SU-DHL-6 (cell line): ENCODE measurements at regions not wholly inside any gene's neighbourhood (a gene's known extent, or its start where the extent isn't known, plus 50 kb on each side); places are given as distances from the start of the nearest gene placed in this dataset.

Experiments
- H2AFZ ChIP-seq: fragments of 200-600 bp; sonication (generic); 2 replicates; pipeline ENCODE4 v1.6.1; 2014; ENCODE audit warnings: low read depth, mild to moderate bottlenecking, moderate library complexity, mixed read lengths, antibody characterized with exemption, low read length; ENCODE audit not compliant: severe bottlenecking
- H3F3A ChIP-seq: fragments of 200-600 bp; shearing (Covaris generic); 2 replicates; pipeline ENCODE4 v1.6.0; 2016; ENCODE audit warnings: antibody characterized with exemption, mild to moderate bottlenecking; ENCODE audit not compliant: insufficient read depth
- H3K27ac ChIP-seq: fragments of 200-600 bp; sonication (generic); 2 replicates; pipeline ENCODE4 v1.5.1; 2016; ENCODE audit warnings: low read depth, mild to moderate bottlenecking, low read length, moderate library complexity, mixed read lengths
- H3K27me3 ChIP-seq: fragments of 200-600 bp; sonication (generic), shearing (Covaris generic); 2 replicates; pipeline ENCODE4 v1.6.0; 2014; ENCODE audit warnings: mild to moderate bottlenecking, low read length
- H3K36me3 ChIP-seq: fragments of 200-600 bp; sonication (generic); 2 replicates; pipeline ENCODE4 v1.6.1; 2014; ENCODE audit warnings: mild to moderate bottlenecking, low read length, mixed read lengths
- H3K4me2 ChIP-seq: fragments of 300-600, 200-600 bp; shearing (Covaris generic), sonication (generic); 2 replicates; pipeline ENCODE4 v1.6.0; 2014; ENCODE audit warnings: low read length, low read depth, mild to moderate bottlenecking; ENCODE audit not compliant: poor library complexity, severe bottlenecking
- H3K4me3 ChIP-seq: fragments of 200-600 bp; sonication (generic); 2 replicates; pipeline ENCODE4 v1.5.1; 2014; ENCODE audit warnings: antibody characterized with exemption, low read length, mild to moderate bottlenecking, mixed read lengths; ENCODE audit not compliant: insufficient read depth, poor library complexity, severe bottlenecking
- H3K79me2 ChIP-seq: fragments of 200-600 bp; sonication (generic); 2 replicates; pipeline ENCODE4 v1.6.1; 2014; ENCODE audit warnings: mild to moderate bottlenecking, low read length, moderate library complexity; ENCODE audit not compliant: insufficient read depth
- H3K9ac ChIP-seq: fragments of 200-600 bp; sonication (generic); 2 replicates; pipeline ENCODE4 v1.7.0; 2014; ENCODE audit warnings: mild to moderate bottlenecking, low read length
- H3K9me2 ChIP-seq: fragments of 200-600 bp; sonication (generic); replicated peaks from 2 replicates; pipeline ENCODE4 v1.6.1; 2014; ENCODE audit warnings: low read length; ENCODE audit not compliant: insufficient read depth
- H3K9me3 ChIP-seq: fragments of 200-600 bp; sonication (generic); 2 replicates; pipeline ENCODE4 v1.6.1; 2014; ENCODE audit warnings: low read length, mixed read lengths; ENCODE audit not compliant: insufficient read depth
- H4K20me1 ChIP-seq: fragments of 200-600 bp; sonication (generic); 2 replicates; pipeline ENCODE4 v1.6.1; 2014; ENCODE audit warnings: low read depth, mild to moderate bottlenecking, antibody characterized with exemption, low read length, moderate library complexity, mixed read lengths
- CTCF ChIP-seq: fragments of 200-600 bp; sonication (generic); IDR thresholded peaks from one replicate; pipeline ENCODE4 v1.5.1; 2017; ENCODE audit warnings: antibody characterized with exemption, mild to moderate bottlenecking, low read length, moderate library complexity; ENCODE audit not compliant: insufficient read depth, poor library complexity, severe bottlenecking
- EZH2phosphoT487 ChIP-seq: fragments of 200-600 bp; sonication (generic), shearing (Covaris generic); conservative IDR thresholded peaks from 2 replicates; pipeline ENCODE4 v1.6.1; 2018; ENCODE audit warnings: mild to moderate bottlenecking, antibody characterized with exemption, low read length, moderate library complexity, mixed read lengths

DNA sequence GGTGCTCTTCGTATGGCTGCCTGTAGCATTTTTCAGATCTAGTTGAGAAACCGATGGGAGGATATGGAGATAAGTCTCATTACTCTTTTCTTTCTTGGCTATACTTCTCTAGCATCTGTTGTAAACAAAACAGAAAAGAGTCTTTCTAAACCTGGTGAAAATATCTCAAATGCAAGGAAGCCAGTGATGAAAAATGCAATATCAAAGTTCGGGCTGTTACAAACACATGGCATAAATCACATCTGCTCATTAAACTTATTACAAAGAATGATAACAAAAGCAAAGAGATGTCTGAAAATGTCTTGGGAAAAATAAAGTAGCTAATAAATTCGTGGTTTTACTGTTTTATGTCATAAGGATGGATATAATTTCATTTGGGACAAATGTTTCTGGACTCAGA, 71.8 kb upstream of the IGFBP3 start:
- TF ChIP-seq CTCF (no peak), EZH2phosphoT487 (no peak)
- H3K9me3 ChIP-seq = 0 out of 2 replicates have a peak, but pooled peaks cover 4% of the 10 kb centered on the region
- no peak overlapping the region for H3K27ac ChIP-seq
- H3K4me2 ChIP-seq = no peak overlapping the region
- no peaks in the 10 kb centered on the region for H3K79me2 ChIP-seq
- H3K9me2 ChIP-seq = no peaks in the 10 kb centered on the region
- no peaks in the 10 kb centered on the region for H3F3A ChIP-seq
- no peaks in the 10 kb centered on the region for H3K36me3 ChIP-seq
- H3K27me3 ChIP-seq = no peaks in the 10 kb centered on the region
- no peak overlapping the region for H3K4me3 ChIP-seq
- no peaks in the 10 kb centered on the region for H4K20me1 ChIP-seq
- no peak overlapping the region for H3K9ac ChIP-seq
- H2AFZ ChIP-seq = no peak overlapping the region

- Histone ChIP-seq H3K27ac (no peak overlapping the region), H4K20me1 (no peaks in the 10 kb centered on the region), H3F3A (no peaks in the 10 kb centered on the region), H3K36me3 (no peaks in the 10 kb centered on the region), H3K79me2 (no peaks in the 10 kb centered on the region), H3K9me3 (no peaks in the 10 kb centered on the region), H3K27me3 (no peaks in the 10 kb centered on the region), H3K4me2 (no peak overlapping the region), H3K9me2 (no peaks in the 10 kb centered on the region), H3K9ac (no peak overlapping the region), H3K4me3 (no peak overlapping the region), H2AFZ (no peak overlapping the region)
- TF ChIP-seq CTCF = no peak
- no peak for TF ChIP-seq EZH2phosphoT487
Measured at GRCh38 chr7:45990276-45990675, 69.2 kb upstream of the IGFBP3 start.

DNA sequence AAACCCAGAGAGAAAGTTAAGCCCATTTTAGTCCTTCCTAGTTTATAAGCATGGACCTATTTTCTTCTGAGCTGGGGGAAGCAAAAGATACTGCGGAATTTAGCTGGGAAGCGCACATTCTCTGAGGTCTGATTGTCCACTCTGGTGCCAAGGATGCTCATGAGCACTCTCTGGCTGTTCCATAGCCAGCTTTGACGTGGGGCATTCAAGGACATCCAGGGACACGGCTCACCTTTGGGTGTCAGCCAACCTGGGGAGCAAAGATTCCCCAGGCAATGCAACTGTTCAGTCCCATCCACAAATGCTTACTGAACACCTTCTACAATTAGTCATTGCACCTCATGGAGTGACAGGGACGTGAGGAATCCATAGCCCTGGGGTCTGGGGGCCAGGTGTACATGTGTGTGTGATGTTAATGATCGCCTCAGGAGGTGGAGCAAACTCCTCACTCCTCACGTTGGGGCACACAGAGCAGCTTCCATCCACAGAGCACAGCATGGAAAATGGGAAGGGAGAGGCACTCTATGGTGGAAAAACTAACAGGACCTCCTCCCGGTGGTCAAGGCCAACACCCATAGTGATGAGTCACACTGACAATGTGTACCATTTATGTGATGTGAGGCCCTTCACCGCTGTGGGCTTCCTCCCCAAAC, 67.5 kb upstream of the IGFBP3 start:
- Histone ChIP-seq H3K9me2 (no peaks in the 10 kb centered on the region), H3K9me3 (no peaks in the 10 kb centered on the region), H3K4me2 (no peak overlapping the region), H2AFZ (no peak overlapping the region), H3K4me3 (no peak overlapping the region), H3K27ac (no peak overlapping the region), H3K36me3 (no peaks in the 10 kb centered on the region), H3K9ac (no peak overlapping the region), H3K27me3 (no peaks in the 10 kb centered on the region), H3F3A (no peaks in the 10 kb centered on the region), H3K79me2 (no peaks in the 10 kb centered on the region), H4K20me1 (no peaks in the 10 kb centered on the region)
- TF ChIP-seq EZH2phosphoT487 = no peak
- TF ChIP-seq CTCF = no peak
